ENCODE measurements at regions not wholly inside any gene's neighbourhood (a gene's known extent, or its start where the extent isn't known, plus 50 kb on each side); places are given as distances from the start of the nearest gene placed in this dataset.

DNA sequence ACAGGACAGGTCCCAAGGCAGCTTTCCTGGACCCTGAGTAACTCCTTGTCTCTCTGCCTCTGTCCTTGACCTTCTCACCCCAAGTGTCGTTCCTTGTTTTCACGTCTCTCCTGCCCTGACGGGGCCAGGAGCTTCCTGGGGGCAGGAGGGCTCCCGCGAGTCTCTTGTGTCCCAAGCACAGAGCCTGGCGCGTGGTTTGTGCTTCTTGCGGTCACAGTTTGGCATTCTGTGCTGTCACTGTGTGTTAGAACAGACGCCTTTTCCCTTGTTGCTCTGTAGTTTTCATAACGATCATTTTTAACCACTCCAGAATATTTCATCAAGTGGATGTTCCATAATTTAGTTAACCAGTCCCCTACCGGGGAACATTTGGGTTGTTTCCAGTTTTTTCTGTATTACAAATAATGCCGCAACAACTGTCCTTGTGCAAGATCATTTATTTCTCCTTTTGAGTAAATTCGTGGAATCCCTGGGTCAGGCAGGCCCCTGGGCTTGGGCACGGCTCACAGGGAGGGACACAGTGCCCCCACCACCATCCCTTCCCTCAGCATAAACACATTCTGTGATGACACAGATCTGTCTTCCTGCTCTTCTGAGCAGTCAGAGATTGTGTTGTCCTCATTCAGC is 71.9 kb downstream of the TSPAN17 start:
- Histone ChIP-seq H3K36me3 (no peaks in the 10 kb centered on the region), H3K27me3 (no peaks in the 10 kb centered on the region), H3K4me3 (no peak overlapping the region), H3K9me3 (no peaks in the 10 kb centered on the region), H3K27ac (no peak overlapping the region), H3K4me1 (no peaks in the 10 kb centered on the region)
- no peak for DNase-seq
- no peak for TF ChIP-seq POLR2A (IDR thresholded peaks at IDR 0.05)
- TF ChIP-seq, protein P1, sequence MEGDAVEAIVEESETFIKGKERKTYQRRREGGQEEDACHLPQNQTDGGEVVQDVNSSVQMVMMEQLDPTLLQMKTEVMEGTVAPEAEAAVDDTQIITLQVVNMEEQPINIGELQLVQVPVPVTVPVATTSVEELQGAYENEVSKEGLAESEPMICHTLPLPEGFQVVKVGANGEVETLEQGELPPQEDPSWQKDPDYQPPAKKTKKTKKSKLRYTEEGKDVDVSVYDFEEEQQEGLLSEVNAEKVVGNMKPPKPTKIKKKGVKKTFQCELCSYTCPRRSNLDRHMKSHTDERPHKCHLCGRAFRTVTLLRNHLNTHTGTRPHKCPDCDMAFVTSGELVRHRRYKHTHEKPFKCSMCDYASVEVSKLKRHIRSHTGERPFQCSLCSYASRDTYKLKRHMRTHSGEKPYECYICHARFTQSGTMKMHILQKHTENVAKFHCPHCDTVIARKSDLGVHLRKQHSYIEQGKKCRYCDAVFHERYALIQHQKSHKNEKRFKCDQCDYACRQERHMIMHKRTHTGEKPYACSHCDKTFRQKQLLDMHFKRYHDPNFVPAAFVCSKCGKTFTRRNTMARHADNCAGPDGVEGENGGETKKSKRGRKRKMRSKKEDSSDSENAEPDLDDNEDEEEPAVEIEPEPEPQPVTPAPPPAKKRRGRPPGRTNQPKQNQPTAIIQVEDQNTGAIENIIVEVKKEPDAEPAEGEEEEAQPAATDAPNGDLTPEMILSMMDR (IDR thresholded peaks at IDR 0.05) = no peak

DNA sequence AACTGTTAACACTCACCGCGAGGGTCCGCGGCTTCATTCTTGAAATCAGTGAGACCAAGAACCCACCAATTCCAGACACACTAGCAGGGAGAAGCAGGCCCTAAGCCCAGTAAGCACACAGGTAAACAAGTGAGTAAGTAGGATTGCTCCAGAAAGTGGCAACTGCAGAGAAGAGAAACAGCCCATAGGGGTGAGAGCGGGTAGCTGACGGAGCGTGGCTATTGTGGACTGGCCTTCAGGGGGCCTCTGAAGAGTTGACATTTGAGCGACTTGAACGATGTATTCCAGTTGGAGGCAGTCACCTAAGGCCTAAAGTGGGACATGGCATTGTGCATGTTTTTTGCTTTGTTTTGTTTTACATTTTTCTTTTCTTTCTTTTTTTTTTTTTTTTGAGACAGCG is 74.2 kb downstream of the TSPAN17 start:
- Histone ChIP-seq H3K9me3 (no peaks in the 10 kb centered on the region), H3K4me1 (no peaks in the 10 kb centered on the region), H3K27me3 (no peaks in the 10 kb centered on the region), H3K27ac (no peak overlapping the region), H3K36me3 (no peaks in the 10 kb centered on the region), H3K4me3 (no peak overlapping the region)
- TF ChIP-seq, protein P1 (IDR thresholded peaks at IDR 0.05) = no peak
- TF ChIP-seq POLR2A (IDR thresholded peaks at IDR 0.05) = no peak
- DNase-seq = no peak

DNA sequence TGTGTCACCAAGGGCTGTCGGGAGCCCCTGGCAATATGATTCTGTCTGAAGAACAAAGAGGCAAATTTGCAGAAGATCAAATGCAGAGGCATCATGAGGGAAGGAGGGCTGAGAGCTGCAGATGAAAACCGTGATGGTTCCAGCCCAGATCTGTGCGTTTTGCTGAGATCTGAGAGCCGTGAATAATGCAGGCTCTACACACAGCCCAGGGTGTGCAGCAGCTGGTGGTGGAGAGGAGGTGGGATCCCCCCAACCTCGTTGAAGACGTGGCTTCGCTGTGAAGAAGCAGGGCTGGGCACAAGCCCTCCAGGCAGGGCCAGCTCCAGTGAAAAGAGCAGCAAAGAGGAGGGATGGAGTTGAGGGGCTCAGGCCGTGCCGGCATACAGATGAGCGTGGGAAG is 75.5 kb downstream of the TSPAN17 start:
- H3K36me3 ChIP-seq = no peaks in the 10 kb centered on the region
- no peaks in the 10 kb centered on the region for H3K27me3 ChIP-seq
- TF ChIP-seq, protein P1 (IDR thresholded peaks at IDR 0.05) = no peak
- TF ChIP-seq POLR2A (IDR thresholded peaks at IDR 0.05) = no peak
- no peak overlapping the region for H3K4me3 ChIP-seq
- H3K27ac ChIP-seq = no peak overlapping the region
- H3K9me3 ChIP-seq = no peaks in the 10 kb centered on the region
- H3K4me1 ChIP-seq = no peaks in the 10 kb centered on the region
- DNase-seq = no peak

DNA sequence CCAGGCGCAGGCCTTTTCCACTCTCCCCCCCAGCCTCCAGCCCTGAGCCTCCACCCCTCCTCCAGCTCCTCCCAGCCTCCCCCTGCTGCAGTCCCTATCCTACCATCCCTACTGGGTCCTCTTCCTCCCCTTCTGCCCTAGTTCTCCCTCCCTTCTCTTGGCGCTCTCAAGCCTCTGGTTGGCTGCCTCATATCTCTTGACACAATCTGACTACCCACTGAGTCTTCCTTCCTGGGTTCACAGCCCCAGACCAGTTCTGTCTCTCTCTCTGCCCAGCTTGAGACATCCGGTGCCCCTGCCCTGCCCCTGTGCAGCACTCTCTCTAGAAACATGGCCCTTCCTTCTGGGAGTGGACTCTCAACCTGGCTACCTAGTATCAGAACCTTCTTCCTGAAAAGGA is 76.2 kb downstream of the TSPAN17 start:
- no peak overlapping the region for H3K27ac ChIP-seq
- H3K36me3 ChIP-seq = no peaks in the 10 kb centered on the region
- H3K4me3 ChIP-seq = no peak overlapping the region
- no peaks in the 10 kb centered on the region for H3K9me3 ChIP-seq
- no peak for DNase-seq
- no peaks in the 10 kb centered on the region for H3K27me3 ChIP-seq
- TF ChIP-seq, protein P1 (IDR thresholded peaks at IDR 0.05) = no peak
- no peak for TF ChIP-seq POLR2A (IDR thresholded peaks at IDR 0.05)
- H3K4me1 ChIP-seq = no peaks in the 10 kb centered on the region

DNA sequence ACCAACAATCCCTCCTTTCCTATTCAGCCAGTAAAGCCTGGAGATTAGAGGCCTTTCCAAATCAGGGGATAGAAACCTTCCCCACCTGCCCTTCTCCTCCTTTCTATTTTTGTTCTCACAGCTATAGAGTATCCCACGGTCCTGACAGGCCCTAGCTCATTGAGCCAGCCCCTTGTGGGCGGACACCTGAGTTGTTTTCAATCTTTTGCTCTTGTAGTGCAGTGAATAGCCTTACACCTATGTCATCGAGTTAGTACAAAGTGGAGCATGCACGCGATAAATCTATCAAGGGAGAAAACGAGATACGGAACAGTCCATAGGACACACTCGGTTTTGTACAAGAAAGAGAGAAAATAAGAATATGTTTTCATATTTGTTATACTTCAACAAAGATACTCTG is 77.2 kb downstream of the TSPAN17 start:
- H3K36me3 ChIP-seq = no peaks in the 10 kb centered on the region
- H3K4me3 ChIP-seq = no peak overlapping the region
- no peak for DNase-seq
- no peaks in the 10 kb centered on the region for H3K4me1 ChIP-seq
- no peaks in the 10 kb centered on the region for H3K27me3 ChIP-seq
- no peak overlapping the region for H3K27ac ChIP-seq
- TF ChIP-seq, protein P1 (IDR thresholded peaks at IDR 0.05) = no peak
- H3K9me3 ChIP-seq = no peaks in the 10 kb centered on the region

Data from Peyer's patch (tissue), 4 donors.